SKM-1 treated with dmso at 0.1 percent for 144 hours (cell line): ENCODE measurements at regions not wholly inside any gene's neighbourhood (a gene's known extent, or its start where the extent isn't known, plus 50 kb on each side); places are given as distances from the start of the nearest gene placed in this dataset.
A peak's percentile ranks its signal among the peaks of the same experiment; 100 is the strongest.
"Not testable (repeated sequence)": the region's sequence is repeated elsewhere in the genome, so short reads cannot be mapped to it uniquely, and the experiment has no call there.

Experiments
- DNase-seq: peaks from one replicate; lab custom pipeline; 2025; ENCODE audit not compliant: unreplicated experiment; lab: John Stamatoyannopoulos, UW

DNA sequence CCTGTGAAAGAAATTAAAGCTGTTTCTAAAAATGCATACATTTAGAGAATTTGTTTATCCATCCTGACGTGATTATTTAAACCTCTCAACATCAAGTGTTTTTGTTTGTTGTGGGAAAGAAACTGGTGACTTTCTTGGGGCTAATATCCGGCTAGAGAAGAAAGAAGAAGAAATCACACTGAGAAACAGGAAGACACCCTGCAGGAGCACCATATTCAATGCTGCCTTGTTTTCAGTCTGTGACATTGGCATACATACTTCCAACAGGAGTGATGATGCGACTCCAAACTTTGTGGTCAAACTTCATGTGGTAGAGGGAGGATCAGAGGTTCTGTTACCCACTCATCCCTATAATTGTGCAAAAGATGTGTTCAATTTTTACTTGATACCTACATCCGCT is 997.6 kb upstream of the CITED2 start:
- no peak for DNase-seq

DNA sequence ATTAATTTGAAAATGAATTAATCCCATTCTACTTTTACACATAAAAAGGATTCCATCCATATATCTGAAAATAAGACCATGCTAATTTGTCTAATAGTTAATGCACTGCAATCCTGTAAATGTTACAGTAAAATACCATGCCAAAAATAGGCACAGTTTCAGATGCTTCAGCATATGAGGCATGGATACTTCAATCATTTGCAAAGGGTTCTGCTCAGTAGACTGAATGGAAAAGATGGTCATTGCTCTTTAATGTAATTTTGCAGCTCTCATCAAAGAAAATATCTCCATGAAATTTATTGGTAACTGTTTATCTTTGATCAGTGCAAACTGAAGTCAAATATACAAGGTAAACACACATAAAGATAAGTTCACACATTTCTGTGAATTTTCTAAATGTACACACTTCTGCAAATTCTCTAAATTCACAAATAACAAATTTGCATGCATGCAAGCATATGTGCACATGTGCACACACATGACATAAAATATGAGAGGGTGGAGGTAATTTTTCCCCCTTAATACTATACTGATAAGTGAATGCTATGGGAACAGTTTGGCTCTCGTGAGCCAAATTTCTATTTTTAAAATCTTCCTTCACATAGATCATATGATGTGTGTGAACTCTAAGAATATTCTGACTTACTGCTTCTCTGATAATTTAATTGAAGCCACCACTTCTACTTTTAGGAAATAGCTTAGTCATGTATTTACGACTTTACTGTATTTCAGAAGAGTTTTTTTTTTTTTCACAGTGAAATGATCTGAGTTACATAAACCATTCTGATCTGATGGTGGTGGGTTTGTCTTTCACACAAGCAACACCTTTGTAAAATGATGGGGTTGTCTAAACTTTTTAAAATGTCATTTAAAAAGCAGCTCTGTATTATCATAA is 996.8 kb upstream of the CITED2 start:
- no peak for DNase-seq

DNA sequence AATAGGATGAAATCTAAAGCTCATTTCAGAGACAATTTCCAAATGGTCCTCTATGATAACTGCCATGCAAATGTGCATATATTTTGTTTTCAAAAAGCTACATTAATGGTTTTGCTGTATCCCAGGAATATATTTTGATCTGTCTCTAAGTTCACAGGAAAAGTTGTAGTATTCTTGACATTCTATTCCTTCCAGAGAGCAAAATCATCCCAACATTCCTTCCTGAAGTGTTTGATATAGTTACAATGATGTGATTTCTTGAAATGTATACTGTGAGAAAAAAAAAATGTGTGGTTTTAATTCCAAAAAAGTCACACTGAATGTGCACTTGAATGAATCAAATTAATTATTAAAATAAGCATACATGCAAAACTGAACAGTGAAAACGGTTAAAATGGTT is 996.0 kb upstream of the CITED2 start:
- DNase-seq = no peak

DNA sequence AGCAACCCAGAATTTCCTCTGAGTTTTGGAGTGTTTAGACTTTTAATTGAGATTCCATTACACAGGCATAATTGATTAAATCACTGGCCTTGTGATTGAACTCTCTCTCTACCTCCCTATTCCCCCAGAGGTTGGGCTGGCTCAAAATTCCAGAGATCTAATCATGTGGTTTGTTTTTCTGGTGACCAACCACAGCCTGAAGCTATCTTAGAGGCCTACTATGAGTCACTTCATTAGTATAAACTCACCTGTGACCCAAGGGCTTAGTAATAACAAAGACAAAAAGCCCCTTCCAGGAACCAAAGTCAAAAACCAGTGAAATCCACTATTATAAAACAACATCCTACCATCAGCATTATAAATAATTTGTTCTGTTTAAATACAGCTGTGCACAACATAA is 992.5 kb upstream of the CITED2 start:
- no peak for DNase-seq

DNA sequence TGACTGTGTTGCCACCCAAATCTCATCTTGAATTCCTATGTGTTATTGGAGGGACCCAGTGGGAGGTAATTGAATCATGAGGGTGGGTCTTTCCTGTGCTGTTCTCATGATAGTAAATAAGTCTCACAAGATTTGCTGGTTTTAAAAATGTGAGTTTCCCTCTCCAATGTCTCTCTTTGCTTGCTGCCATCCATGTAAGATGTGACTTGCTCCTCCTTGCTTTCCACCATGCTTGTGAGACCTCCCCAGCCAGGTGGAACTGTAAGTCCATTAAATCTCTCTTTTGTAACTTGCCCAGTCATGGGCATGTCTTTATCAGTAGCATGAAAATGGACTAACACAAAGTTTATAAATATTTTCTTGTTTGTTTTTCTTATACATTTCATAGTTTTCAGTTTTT is 990.5 kb upstream of the CITED2 start:
- DNase-seq = no peak

DNA sequence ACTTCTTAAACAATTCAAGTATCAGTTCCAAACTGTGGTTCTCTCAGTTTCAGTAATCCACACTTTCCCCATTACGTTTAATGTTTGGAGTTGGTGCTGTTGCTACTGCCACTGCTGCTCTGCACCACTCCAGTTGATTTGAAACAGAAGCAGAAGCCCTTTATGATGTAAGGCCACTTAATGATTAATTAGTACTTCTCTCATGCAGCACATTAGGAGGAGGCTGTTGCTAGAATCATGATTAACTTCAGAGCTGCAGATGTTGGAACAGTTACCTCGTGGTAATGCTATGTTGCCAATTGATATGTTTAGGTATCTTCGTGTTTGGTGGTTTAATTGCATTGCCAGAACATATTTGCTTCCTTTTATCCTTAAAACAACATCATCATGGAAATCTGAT is 986.2 kb upstream of the CITED2 start:
- no peak for DNase-seq

DNA sequence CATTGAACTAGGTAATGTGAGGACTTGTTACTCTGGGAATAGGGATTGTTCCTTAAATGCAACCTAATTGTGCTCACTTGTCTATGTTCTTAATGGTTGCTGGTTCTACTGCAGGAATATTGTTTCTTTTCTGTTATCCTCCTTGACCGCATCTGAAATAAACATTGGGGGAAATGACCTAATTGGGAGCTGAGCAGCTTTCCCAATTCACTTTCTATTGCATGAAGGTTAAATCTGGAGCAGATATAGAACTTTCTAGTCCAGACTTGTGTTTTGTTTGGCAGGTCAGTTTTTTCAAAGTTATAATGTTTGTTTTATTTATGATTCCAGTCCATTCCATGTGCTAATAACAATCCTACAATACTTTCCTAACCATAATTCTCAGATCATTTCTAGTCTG is 981.0 kb upstream of the CITED2 start:
- DNase-seq = no peak

DNA sequence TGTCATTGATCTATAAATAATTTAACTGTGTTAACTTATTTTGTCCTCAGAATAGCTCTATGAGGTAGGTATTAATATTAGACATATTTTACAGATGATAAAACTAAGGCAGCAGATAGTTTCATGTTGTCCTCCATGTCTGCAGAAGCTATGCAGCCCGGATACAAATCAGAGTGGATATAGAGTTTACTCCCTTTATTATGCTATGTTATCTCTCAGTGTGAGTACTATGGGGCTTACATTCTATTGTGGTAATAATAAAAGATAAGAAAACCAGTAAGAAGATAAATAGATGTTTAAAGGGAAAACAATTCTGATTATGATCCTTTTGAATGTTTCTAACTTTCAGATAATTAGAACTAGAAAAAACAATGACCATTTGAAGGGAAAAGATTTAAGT is 979.8 kb upstream of the CITED2 start:
- no peak for DNase-seq

DNA sequence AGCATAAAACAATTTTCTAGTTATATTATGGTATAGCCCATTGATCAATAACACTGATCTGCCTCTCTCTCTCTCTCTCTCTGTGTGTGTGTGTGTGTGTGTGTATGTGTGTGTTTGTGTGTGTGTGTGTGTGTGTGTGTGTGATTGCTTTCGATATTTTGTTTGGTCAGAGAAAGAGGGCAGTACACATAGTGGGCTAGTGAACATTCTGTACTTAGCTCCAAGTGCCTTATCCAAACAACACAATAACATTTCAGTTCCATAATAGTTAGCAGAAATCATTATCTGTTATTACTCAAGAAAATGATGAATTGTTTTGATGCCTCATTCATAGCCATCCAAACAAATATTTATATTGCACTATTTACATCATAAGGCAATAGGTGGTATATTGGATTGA is 979.1 kb upstream of the CITED2 start:
- no peak for DNase-seq

DNA sequence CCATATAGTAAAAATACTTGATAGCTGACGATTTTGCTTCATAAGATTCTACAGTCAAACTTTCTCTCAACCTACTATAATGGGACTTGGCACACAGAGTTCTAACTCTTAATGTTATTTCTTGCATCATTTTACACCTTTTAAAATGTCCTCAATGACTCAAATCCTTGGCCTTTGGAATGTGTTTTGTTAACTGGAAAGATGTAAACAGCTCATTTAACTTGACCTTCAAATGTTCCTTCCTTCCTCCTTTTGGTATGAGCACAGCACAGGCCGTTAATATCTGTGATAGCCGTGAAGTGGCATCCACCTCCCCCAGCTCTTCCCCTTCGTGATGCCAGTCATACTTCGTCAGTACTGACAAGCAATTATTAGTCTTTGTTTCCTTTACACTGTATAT is 972.0 kb upstream of the CITED2 start:
- no peak for DNase-seq

DNA sequence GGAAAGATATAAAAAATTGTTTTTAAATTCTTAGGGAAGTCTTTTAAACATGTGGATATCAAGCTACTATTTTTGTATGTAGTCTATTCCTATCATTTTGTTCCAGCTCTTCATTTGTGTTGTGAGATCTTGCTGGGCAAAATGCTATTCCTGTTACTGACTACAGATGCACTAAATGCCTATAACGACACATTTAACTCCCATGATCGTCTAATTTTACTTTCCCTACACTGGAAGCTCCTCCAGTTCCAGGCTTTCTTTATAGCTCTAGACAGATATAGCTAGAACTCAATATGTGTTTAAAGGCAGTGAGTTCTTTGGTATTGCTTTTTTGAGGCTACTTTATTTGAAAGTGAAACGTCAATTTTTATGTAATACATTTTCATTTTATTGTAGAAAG is 971.5 kb upstream of the CITED2 start:
- DNase-seq = no peak

DNA sequence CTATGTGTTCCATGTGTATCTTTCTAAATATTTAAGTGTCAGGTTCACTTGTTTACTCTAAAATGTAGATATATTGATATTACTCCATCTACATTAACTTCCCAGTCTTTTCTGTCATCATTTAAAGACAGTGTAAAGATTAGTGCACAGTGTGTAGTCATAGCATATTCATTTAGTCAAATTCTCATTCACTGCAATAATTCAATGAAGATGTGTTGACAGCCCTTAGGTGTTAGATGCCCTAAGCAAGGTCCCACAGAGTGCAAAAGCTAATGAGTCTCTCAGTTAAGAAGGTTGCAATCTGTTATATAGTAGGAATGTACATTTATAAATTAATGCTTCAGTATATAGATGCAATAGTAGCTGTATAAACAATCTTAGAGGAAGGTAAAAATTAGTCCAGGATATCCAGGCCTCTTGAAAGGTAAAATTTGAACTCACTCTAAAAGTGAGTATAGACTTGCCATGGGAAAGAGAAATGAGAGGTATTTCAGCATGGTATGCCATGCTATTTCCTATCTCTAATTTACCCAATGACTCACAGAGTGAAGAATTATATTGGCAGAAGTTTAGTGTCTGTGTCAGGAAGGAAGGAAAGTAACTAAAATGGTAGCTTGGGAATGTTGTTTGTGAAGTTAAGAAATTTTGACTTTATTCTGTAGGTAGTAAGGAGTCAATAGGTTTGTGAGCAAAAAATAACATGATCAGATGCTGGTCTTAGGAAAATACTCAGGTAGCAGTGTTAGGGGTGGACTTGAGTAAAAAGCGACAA is 969.9 kb upstream of the CITED2 start:
- no peak for DNase-seq

DNA sequence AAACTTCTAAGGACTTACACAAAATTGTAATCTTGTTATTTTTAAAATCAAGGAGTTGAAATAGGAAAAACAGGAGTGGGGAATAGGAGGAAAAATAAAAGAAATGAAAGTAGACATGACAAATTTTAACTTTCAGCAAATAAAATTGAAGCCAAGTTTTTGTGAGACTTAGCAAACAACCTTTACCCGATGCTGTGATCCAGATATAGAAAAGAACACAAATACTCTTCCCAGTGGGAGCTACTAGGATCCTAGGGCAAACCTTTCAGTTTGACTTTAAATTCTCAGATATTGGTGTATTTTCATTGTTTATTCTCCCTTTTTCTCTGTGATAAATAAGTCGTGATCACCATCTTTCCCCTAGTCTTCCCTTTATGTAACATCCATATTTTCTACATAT is 968.7 kb upstream of the CITED2 start:
- no peak for DNase-seq

DNA sequence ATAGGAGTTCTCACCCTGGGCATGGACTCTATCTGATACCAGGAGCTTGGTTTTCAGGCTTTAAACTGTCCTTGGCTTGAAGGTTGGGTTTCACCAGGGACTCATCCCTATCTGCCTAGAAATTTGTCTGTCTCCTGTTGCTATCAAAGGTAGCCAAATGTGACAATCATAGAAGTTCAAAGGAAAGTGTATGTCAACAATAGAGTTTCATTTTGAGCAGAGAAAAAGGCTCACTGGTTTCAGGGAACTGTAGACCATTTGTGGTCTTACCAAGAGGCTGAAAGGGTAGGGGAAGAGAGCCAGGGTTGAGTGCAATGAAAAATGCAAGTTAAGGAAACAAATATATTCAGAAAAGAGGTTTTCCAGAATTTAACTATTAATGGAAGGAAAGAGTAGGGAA is 966.8 kb upstream of the CITED2 start:
- DNase-seq = no peak

DNA sequence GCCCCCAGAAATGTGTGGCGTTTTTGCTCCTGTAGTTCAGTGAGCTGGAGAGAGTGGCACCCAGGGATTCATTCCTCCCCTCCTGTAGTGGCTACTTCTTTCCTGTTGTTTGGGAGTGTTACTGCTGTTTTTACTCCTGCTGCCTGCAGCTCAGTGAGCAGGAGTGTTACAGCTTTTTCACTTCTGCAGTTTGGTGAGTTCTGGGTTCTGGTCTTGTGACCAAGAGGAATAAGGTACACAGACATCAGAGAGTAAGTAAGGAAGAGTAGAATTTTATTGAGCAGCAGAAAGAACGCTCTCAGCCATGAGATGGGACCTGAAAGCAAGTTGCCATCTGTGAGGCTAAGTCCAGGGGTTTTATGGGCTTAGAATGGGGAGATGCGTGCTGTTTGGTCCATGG is 966.3 kb upstream of the CITED2 start:
- no peak for DNase-seq

DNA sequence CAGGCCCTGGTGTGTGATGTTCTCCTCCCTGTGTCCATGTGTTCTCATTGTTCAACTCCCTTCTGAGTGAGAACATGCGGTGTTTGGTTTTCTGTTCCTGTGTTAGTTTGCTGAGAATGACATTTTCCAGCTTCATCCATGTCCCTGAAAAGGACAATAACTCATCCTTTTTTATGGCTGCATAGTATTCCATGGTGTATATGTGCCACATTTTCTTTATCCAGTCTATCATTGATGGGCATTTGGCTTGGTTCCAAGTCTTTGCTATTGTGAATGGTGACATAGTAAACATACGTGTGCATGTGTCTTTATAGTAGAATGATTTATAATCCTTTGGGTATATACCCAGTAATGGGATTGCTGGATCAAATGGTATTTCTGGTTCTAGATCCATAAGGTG is 964.6 kb upstream of the CITED2 start:
- DNase-seq = not testable (repeated sequence)

DNA sequence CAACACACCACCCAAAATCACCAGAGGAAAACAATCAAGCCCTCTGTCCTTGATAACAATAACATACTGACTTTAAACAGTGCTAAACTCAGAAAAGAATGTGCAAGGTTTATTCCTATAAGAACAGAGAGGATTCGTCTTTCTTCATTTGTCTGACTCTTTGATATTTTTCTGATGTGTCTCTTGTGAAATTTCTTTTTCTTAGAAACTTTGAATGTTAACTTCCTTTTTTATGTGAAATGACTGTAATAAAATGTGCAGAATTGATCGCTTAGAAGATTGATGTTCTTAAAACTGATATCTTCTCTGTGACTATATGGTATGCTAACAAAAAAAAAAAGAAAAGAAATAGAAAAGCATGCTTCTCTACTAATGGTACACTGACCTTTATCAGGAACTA is 947.4 kb upstream of the CITED2 start:
- no peak for DNase-seq

DNA sequence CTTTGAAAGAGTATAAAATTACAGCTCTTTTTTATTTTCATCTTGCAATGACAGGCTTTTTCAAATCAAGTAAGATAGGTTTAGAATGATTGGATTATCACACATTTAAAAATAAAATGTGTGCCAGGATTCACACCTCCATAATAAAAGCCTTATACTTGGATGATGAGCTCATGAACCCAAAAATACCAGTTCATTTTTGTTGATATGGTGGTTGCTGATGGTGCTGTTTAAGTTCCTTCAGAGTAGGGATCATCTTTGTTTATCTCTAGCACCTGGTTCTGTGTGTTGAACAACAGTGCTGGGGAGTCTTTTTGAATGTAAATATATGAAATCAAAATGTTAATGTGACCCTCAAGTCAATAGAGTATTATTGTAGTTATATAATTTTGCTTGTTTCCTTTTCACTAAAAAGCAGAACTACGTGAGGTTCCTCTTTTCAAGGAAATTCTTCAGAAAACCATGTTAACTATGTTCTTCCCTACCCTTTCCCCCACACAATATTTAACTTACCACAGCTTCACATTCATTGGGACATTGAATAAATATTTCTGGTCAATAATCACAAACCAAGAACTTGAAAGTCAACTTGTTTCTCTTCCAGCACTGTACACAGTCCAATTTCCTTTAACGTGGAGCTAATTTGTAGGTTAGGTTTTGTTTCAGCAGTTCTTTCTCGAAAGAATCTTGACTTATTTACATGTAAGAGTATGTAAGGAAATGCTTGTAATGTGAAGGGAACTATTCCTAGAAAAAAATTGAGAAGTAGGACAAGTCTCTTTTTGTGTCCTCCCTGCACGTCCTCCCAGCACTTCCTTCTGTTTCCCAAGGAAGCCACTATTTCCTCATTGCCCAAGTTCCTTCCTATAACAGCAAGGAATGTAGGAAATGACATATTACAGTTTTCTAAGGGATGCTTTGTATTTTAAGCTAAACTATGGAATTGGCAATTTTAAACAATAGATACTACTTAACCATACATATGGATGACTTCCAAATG is 945.9 kb upstream of the CITED2 start:
- DNase-seq = peak; percentile 84

DNA sequence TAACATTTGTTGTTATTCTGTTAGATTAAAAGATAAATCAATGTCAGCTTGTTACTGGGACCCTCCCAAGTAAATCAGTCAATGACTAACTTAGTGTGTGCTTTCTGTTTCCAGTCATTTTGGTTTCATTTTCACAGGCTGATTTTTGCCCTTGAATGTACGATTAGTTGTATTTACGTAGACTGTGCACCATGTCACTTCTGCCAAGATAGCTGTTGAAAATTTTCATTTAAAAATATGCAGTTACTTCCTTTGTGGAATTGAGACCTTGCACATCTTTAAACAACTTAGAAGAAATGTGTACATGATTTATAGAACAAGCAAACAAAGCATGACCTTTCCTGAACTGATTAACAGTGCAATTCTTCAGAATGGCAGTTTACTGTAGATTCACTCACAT is 944.8 kb upstream of the CITED2 start:
- no peak for DNase-seq

DNA sequence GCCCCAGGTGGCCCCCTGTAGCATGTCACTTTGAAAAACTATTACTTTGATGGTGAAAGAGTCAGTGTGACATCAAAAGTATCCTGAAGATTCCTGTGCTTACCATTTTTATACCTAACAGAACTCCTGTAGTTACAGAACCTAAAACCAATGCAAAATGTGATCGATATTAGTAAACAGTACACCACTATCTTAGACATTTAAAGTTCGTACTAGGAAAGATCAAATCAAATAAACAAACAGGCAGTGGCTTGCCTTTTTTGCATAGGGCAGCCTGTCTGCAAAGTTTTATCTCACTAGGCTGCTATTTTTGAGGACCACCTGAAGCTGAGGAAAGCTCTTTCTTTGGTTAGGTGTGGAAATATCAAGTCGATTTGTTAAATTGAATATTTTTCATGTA is 944.0 kb upstream of the CITED2 start:
- DNase-seq = no peak

DNA sequence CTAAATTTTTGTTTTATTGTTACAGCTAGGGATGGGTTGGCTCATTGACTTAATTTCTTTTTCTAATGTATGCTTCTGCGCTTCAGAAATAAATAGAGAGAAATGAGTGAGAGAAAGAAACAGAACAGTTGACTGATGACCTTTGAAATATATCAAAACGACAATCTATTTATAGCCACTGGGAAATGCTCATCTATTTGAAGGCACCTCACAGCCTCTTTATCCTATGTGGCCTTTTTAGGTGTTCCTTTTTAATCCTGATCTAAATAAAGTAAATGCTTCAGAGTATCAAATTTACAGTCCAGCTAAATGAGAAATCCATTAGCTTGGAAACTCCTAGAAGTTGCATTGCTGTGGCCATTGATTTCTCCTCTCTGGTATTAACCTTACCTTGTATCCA is 943.5 kb upstream of the CITED2 start:
- DNase-seq = no peak
